H1 (cell line): ENCODE measurements at regions not wholly inside any gene's neighbourhood (a gene's known extent, or its start where the extent isn't known, plus 50 kb on each side); places are given as distances from the start of the nearest gene placed in this dataset.

Experiments
- ATF3 ChIP-seq: IDR thresholded peaks from 2 replicates; pipeline ENCODE4 v1.6.1; 2011; ENCODE audit warnings: low read depth, mild to moderate bottlenecking, low read length; ENCODE audit not compliant: insufficient read depth
- CTCF ChIP-seq, 3 experiments: IDR thresholded peaks; 1 replicate in 2 of 3; 2 replicates in 1 of 3; pipeline versions ENCODE4 v1.5.1 to v1.6.1; 2011; ENCODE audit warnings: low read length in 3 of 3, mild to moderate bottlenecking in 3 of 3, inconsistent platforms in 2 of 3, low read depth in 1 of 3, moderate library complexity in 1 of 3; ENCODE audit not compliant: insufficient read depth in 1 of 3; ENCODE audit errors: control extremely low read depth in 1 of 3
- GABPA ChIP-seq: IDR thresholded peaks from 2 replicates; pipeline ENCODE4 v1.6.1; 2011; ENCODE audit warnings: mild to moderate bottlenecking, low read length, moderate library complexity, borderline replicate concordance; ENCODE audit not compliant: insufficient read depth
- RFX5 ChIP-seq: IDR thresholded peaks from 2 replicates; pipeline ENCODE4 v1.6.1; 2011; ENCODE audit warnings: low read depth, low read length, improper control_type of control experiment, borderline replicate concordance

GRCh38 chr6:56709650-56710049 is 67.0 kb upstream of the DST start:
- TF ChIP-seq ATF3 (no peak), CTCF (IDR thresholded peaks at IDR 0.05; ENCODE audit: control extremely low read depth in 1 of 3, insufficient read depth in 1 of 3, low read depth in 1 of 3, low read length in 3 of 3) (no peak), GABPA (no peak), RFX5 (no peak)
